ENCODE measurements at regions not wholly inside any gene's neighbourhood (a gene's known extent, or its start where the extent isn't known, plus 50 kb on each side); places are given as distances from the start of the nearest gene placed in this dataset.

DNA sequence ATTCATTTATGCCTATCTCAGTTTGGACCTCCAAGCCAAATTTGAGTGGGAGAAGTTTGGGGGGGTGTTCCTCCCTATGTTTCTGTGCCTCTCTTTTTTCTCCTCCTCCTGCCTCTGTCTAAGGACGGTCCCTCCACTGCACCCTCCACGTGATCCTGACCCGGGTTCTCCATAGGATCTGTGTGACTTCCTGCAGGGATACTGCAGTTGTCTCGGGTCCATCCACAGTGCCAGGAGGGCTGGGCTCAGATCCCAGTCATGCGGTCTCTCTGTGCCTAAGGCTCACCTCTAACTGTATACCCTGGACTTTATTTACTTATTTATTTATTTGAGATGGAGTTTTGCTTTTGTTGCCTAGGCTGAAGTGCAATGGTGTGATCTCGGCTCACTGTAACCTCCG is 1354.5 kb downstream of the BRD1 start:
- Histone ChIP-seq H3K4me3 (no peak overlapping the region), H3K27me3 (peaks cover 0 to 9% (median 3%) of the 10 kb centered on the region in 3 donors), H3K9me3 (no peaks in the 10 kb centered on the region), H3K27ac (no peak overlapping the region), H3K4me1 (no peaks in the 10 kb centered on the region), H3K36me3 (no peaks in the 10 kb centered on the region)
- WGBS, 2 donors: 87% methylated on average over 7 of the region's 7 CpGs
- TF ChIP-seq POLR2AphosphoS5 (IDR thresholded peaks at IDR 0.05) (no peak), EP300 (IDR thresholded peaks at IDR 0.05) (no peak), POLR2A (IDR thresholded peaks at IDR 0.05) (no peak), CTCF (IDR thresholded peaks at IDR 0.05) (no peak)
- intact Hi-C loops (cut with DNase I): no loop called here
- no peak for DNase-seq

- Histone ChIP-seq H3K27me3 (peaks cover 0 to 28% (median 0%) of the 10 kb centered on the region in 3 donors), H3K27ac (no peak overlapping the region), H3K9me3 (no peaks in the 10 kb centered on the region), H3K4me1 (no peaks in the 10 kb centered on the region), H3K36me3 (no peaks in the 10 kb centered on the region), H3K4me3 (no peak overlapping the region)
- TF ChIP-seq POLR2A (IDR thresholded peaks at IDR 0.05): no peak
- 51 to 65% methylated on average over 9 of the region's 9 CpGs for WGBS, 2 donors
- intact Hi-C loops (cut with DNase I): no loop called here
- no peak for DNase-seq
Measured at GRCh38 chr22:48464246-48464645, 1363.4 kb downstream of the BRD1 start.

GRCh38 chr22:48459859-48460823 is 1367.5 kb downstream of the BRD1 start:
- H3K4me1 ChIP-seq: no peaks in the 10 kb centered on the region
- WGBS, 2 donors: 85 to 88% methylated on average over 21 of the region's 21 CpGs
- intact Hi-C loops (cut with DNase I): no loop called here
- H3K27ac ChIP-seq: no peak overlapping the region
- no peaks in the 10 kb centered on the region for H3K36me3 ChIP-seq
- H3K4me3 ChIP-seq: no peak overlapping the region
- no peak for TF ChIP-seq EP300 (IDR thresholded peaks at IDR 0.05)
- no peak for TF ChIP-seq CTCF (IDR thresholded peaks at IDR 0.05)
- TF ChIP-seq POLR2A (IDR thresholded peaks at IDR 0.05): no peak
- no peak for TF ChIP-seq POLR2AphosphoS5 (IDR thresholded peaks at IDR 0.05)
- DNase-seq: no peak
- peaks cover 0 to 28% (median 0%) of the 10 kb centered on the region in 3 donors for H3K27me3 ChIP-seq
- H3K9me3 ChIP-seq: no peaks in the 10 kb centered on the region

GRCh38 chr22:48459259-48459658 is 1368.4 kb downstream of the BRD1 start:
- intact Hi-C loops (cut with DNase I): no loop called here
- 76 to 80% methylated on average over 6 of the region's 6 CpGs for WGBS, 2 donors
- DNase-seq: no peak
- Histone ChIP-seq H3K36me3 (no peaks in the 10 kb centered on the region), H3K4me3 (no peak overlapping the region), H3K4me1 (no peaks in the 10 kb centered on the region), H3K9me3 (no peaks in the 10 kb centered on the region), H3K27ac (no peak overlapping the region), H3K27me3 (peaks cover 0 to 26% (median 0%) of the 10 kb centered on the region in 3 donors)
- TF ChIP-seq POLR2AphosphoS5 (IDR thresholded peaks at IDR 0.05) (no peak), POLR2A (IDR thresholded peaks at IDR 0.05) (no peak), CTCF (IDR thresholded peaks at IDR 0.05) (no peak), EP300 (IDR thresholded peaks at IDR 0.05) (no peak)

DNA sequence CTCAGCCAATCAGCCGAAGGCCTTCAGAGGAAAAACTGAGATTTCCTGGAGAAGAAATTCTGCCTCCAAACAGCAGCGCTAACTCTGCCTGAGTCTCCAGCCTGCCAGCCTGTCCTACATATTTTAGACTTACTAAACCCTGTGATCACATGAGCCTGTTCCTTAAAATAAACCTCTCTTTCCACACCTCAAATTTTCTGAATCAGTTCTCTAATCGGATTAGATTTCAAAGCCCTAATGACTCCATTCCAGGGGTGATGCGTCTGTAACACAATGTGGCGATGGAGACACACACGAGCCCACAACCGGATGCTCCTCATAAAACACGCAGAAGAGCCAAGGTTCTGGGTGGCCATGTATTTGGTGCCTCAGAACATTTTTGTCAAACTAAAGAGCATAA is 1371.2 kb downstream of the BRD1 start:
- intact Hi-C loops (cut with DNase I): no loop called here
- H3K36me3 ChIP-seq: no peaks in the 10 kb centered on the region
- no peak overlapping the region for H3K27ac ChIP-seq
- 89 to 90% methylated on average over 8 of the region's 8 CpGs for WGBS, 2 donors
- TF ChIP-seq EP300 (IDR thresholded peaks at IDR 0.05) (no peak), CTCF (IDR thresholded peaks at IDR 0.05) (no peak), POLR2A (IDR thresholded peaks at IDR 0.05) (no peak), POLR2AphosphoS5 (IDR thresholded peaks at IDR 0.05) (no peak)
- no peak for DNase-seq
- H3K27me3 ChIP-seq: peaks cover 0 to 16% (median 0%) of the 10 kb centered on the region in 3 donors
- H3K4me1 ChIP-seq: no peaks in the 10 kb centered on the region
- no peak overlapping the region for H3K4me3 ChIP-seq
- H3K9me3 ChIP-seq: no peaks in the 10 kb centered on the region
